AG04449 (cell line): ENCODE measurements at regions not wholly inside any gene's neighbourhood (a gene's known extent, or its start where the extent isn't known, plus 50 kb on each side); places are given as distances from the start of the nearest gene placed in this dataset.

Source experiments
- CTCF ChIA-PET: fragments of 350-600 bp; formaldehyde crosslinking; extraction: SDS; loops from one replicate; lab custom pipeline; 2021; ENCODE audit warnings: antibody characterized with exemption; lab: Yijun Ruan, JAX
- POLR2A ChIA-PET: fragments of 400-600, 350-600 bp; formaldehyde crosslinking; extraction: SDS; loops from one replicate; lab custom pipeline; 2020; ENCODE audit warnings: antibody characterized with exemption, inconsistent platforms; lab: Yijun Ruan, JAX
- DNase-seq: peaks from one replicate; pipeline ENCODE4 v3.0.0-alpha.2; 2010; ENCODE audit warnings: low read depth, low spot score
- H3K4me3 ChIP-seq: 2 replicates; pipeline ENCODE4 v1.5.1; 2011; ENCODE audit warnings: low read depth, mild to moderate bottlenecking, control low read depth, low read length
- TF ChIP-seq, protein P1 (sequence below): IDR thresholded peaks from one replicate; pipeline ENCODE4 v1.5.1; 2011; ENCODE audit warnings: mild to moderate bottlenecking, moderate library complexity, low read length, control low read depth, inconsistent platforms; ENCODE audit not compliant: insufficient read depth; ENCODE audit errors: missing control alignments

DNA sequence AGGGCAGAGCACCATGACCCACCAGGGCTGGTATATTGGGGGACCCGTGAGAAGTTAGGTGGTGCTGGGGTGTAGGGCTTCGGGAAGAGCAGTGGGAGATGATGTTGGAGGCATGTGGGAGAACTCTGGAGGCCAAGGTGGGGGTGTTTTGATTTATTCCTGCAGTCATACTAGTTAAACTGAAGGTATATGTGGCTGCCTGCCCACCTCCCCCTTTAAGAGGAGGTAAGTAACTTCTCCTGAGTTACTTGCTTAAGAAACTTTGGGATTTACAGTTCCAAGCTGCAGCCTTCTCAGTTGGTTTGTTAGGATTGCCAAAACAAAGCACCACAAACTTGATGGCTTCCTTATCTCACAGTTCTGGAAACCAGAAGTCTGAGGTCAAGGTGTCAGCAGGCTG, 73.1 kb upstream of the AGBL1 start:
- POLR2A ChIA-PET, result no interaction called here

DNA sequence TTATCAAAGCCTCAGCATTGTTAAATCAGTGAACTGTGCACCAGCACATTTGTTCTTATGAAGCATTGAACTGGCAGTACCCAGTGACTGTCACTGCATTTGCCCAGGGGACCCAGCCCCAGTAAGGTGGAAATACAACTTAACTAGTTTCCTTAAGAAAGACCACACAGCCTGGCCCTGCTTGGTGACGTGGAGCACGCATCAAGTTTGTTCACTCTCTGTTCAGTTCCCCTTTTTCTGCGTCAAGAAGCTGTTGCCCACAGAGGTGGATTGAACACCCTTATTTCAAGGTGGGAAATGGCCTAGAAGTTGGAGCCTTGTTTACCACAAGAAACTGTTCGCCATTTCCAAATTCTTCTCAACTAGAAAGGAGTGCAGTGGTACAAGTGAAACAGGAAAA, 69.9 kb upstream of the AGBL1 start:
- no peak overlapping the region for H3K4me3 ChIP-seq
- ChIA-PET POLR2A (no interaction called here), CTCF (no interaction called here)
- TF ChIP-seq, protein P1, sequence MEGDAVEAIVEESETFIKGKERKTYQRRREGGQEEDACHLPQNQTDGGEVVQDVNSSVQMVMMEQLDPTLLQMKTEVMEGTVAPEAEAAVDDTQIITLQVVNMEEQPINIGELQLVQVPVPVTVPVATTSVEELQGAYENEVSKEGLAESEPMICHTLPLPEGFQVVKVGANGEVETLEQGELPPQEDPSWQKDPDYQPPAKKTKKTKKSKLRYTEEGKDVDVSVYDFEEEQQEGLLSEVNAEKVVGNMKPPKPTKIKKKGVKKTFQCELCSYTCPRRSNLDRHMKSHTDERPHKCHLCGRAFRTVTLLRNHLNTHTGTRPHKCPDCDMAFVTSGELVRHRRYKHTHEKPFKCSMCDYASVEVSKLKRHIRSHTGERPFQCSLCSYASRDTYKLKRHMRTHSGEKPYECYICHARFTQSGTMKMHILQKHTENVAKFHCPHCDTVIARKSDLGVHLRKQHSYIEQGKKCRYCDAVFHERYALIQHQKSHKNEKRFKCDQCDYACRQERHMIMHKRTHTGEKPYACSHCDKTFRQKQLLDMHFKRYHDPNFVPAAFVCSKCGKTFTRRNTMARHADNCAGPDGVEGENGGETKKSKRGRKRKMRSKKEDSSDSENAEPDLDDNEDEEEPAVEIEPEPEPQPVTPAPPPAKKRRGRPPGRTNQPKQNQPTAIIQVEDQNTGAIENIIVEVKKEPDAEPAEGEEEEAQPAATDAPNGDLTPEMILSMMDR, result no peak
- DNase-seq, result no peak

More for the DNA sequence above, 73.1 kb upstream of the AGBL1 start:
- H3K4me3 ChIP-seq, result no peak overlapping the region
- TF ChIP-seq, protein P1, result no peak
- CTCF ChIA-PET, result no interaction called here
- DNase-seq, result no peak

DNA sequence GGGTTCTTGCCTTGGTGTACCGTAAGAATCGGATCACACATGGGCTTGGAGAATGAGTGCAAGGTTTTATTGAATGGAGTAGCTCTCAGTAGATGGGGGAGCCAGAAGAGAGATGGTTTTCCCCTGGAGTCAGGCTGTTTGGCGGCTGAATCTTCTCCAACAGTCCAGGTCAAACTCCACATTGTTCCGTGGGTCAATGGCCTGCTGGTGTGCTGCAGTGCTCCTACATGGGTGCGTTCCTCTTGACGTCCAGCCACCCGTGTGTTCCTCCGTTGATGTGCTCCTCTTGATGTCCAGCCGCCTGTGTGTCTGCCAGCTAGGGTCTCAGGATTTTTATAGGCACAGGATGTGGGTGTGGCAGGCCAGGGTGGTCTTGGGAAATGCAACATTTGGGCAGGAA, 69.3 kb upstream of the AGBL1 start:
- ChIA-PET CTCF (no interaction called here), POLR2A (no interaction called here)
- H3K4me3 ChIP-seq, result no peak overlapping the region
- no peak for DNase-seq
- TF ChIP-seq, protein P1, result no peak

DNA sequence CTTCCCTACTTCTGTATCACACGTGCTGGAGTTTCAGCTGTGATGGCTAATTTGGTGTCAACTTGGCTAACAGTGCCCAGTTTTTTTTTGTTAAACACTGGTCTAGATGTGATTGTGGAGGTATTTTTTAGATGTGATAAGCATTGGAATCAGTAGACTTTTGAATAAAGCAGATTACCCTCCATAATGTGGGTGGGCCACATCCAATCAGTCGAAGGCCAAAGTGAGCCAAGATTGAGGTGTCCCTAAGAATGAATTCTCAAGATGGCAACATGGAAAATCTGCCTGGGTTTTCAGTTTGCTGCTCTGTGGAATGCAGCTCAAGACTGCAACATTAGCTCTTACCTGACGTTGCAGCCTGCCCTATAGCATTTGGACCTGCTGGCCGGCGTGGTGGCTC, 68.8 kb upstream of the AGBL1 start:
- ChIA-PET CTCF (no interaction called here), POLR2A (no interaction called here)
- no peak for DNase-seq
- TF ChIP-seq, protein P1, result no peak
- no peak overlapping the region for H3K4me3 ChIP-seq

DNA sequence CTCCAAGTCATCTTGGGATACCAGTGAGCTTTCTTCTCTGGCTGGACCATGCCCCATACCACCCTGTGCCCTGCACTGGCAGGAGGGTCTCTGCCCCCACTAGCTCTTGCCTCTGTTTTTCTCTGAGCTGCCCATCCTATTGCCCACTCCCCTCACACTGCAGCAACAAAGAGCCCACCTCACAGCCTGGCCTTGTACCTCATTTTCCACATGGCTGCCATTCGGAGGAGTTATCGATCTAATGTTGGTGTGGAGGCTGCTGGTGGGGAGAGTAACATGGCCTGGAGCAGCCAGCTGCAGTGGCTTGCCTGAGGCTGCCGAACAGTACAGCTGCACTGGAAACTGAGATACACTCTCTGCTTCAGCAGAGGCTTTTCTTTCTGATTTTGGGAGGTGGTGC, 65.7 kb upstream of the AGBL1 start:
- TF ChIP-seq, protein P1, result no peak
- ChIA-PET POLR2A (no interaction called here), CTCF (no interaction called here)
- no peak overlapping the region for H3K4me3 ChIP-seq
- no peak for DNase-seq

DNA sequence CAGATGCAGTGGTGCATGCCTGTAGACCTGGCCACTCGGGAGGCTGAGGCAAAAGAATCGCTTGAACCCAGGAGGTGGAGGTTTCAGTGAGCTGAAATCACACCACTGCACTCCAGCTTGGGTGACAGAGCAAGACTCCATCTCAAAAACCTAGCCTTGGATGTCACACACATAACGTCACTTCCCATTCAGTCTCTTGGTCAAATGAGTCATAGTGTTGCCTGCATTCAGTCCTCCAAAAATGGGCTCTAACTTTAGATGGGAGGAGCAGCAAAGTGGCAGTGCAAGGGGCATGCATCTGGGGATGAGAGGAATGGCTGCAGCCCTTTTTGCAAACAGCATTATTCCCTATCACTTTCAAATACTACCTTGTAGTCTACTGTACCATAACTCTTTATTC, 62.9 kb upstream of the AGBL1 start:
- no peak for DNase-seq
- POLR2A ChIA-PET, result no interaction called here
- CTCF ChIA-PET, result no interaction called here
- TF ChIP-seq, protein P1, result no peak
- no peak overlapping the region for H3K4me3 ChIP-seq
